GM19328 (cell line): ENCODE measurements at regions not wholly inside any gene's neighbourhood (a gene's known extent, or its start where the extent isn't known, plus 50 kb on each side); places are given as distances from the start of the nearest gene placed in this dataset.
"Not testable (repeated sequence)": the region's sequence is repeated elsewhere in the genome, so short reads cannot be mapped to it uniquely, and the experiment has no call there.

ENCODE experiments used
- ATAC-seq: cut with Tn5 transposase; IDR thresholded peaks from one replicate; pipeline ENCODE4 v1.9.1; 2021; ENCODE audit warnings: mild to moderate bottlenecking, moderate library complexity; ENCODE audit not compliant: unreplicated experiment

- no peak for ATAC-seq
Observed at GRCh38 chr6:151671195-151671594, 136.3 kb upstream of the ESR1 start.

GRCh38 chr6:151674578-151674977 lies 132.9 kb upstream of the ESR1 start:
- no peak for ATAC-seq

- peak; percentile 96 for ATAC-seq
Observed at GRCh38 chr6:151675746-151676459, 131.6 kb upstream of the ESR1 start.

GRCh38 chr6:151676460-151676945 lies 131.0 kb upstream of the ESR1 start:
- ATAC-seq: no peak

- ATAC-seq: no peak
Observed at GRCh38 chr6:151677404-151677803, 130.1 kb upstream of the ESR1 start.

GRCh38 chr6:151679081-151679480 lies 128.4 kb upstream of the ESR1 start:
- ATAC-seq: no peak

GRCh38 chr6:151679941-151680340 lies 127.5 kb upstream of the ESR1 start:
- no peak for ATAC-seq

- ATAC-seq: no peak
Observed at GRCh38 chr6:151680846-151681432, 126.5 kb upstream of the ESR1 start.

GRCh38 chr6:151681433-151682059 lies 125.9 kb upstream of the ESR1 start:
- ATAC-seq: no peak

- no peak for ATAC-seq
Observed at GRCh38 chr6:151682251-151682650, 125.2 kb upstream of the ESR1 start.

- no peak for ATAC-seq
Observed at GRCh38 chr6:151682922-151683321, 124.6 kb upstream of the ESR1 start.

- ATAC-seq: no peak
Observed at GRCh38 chr6:151683381-151683780, 124.1 kb upstream of the ESR1 start.

- no peak for ATAC-seq
Observed at GRCh38 chr6:151689499-151690201, 117.8 kb upstream of the ESR1 start.

- ATAC-seq: peak; percentile 41
Observed at GRCh38 chr6:151690303-151690702, 117.2 kb upstream of the ESR1 start.

- peak; percentile 92 for ATAC-seq
Observed at GRCh38 chr6:151690768-151691562, 116.5 kb upstream of the ESR1 start.

GRCh38 chr6:151692216-151692615 lies 115.3 kb upstream of the ESR1 start:
- ATAC-seq: no peak

GRCh38 chr6:151693366-151693765 lies 114.1 kb upstream of the ESR1 start:
- ATAC-seq: no peak

- no peak for ATAC-seq
Observed at GRCh38 chr6:151695156-151695555, 112.3 kb upstream of the ESR1 start.

- not testable (repeated sequence) for ATAC-seq
Observed at GRCh38 chr6:151696302-151696701, 111.2 kb upstream of the ESR1 start.

- ATAC-seq: no peak
Observed at GRCh38 chr6:151698931-151699700, 108.4 kb upstream of the ESR1 start.
